Glutamatergic neuron (in vitro differentiated cells): ENCODE measurements at regions not wholly inside any gene's neighbourhood (a gene's known extent, or its start where the extent isn't known, plus 50 kb on each side); places are given as distances from the start of the nearest gene placed in this dataset.
"Not testable (repeated sequence)": the region's sequence is repeated elsewhere in the genome, so short reads cannot be mapped to it uniquely, and the experiment has no call there.

ENCODE experiments used
- DNase-seq: peaks from one replicate; pipeline ENCODE4 v3.0.0; 2022
- H3K27ac Mint-ChIP-seq: one replicate; pipeline ENCODE4 v1.8.0; 2020; ENCODE audit warnings: mild to moderate bottlenecking, mixed read lengths, inconsistent platforms; ENCODE audit not compliant: unreplicated experiment
- H3K27me3 Mint-ChIP-seq: one replicate; pipeline ENCODE4 v1.8.0; 2020; ENCODE audit warnings: mild to moderate bottlenecking, moderate library complexity, mixed read lengths, inconsistent platforms; ENCODE audit not compliant: unreplicated experiment
- H3K36me3 Mint-ChIP-seq: one replicate; pipeline ENCODE4 v1.8.0; 2020; ENCODE audit warnings: mild to moderate bottlenecking, mixed read lengths, inconsistent platforms; ENCODE audit not compliant: unreplicated experiment
- H3K4me1 Mint-ChIP-seq: one replicate; pipeline ENCODE4 v1.8.0; 2020; ENCODE audit warnings: mild to moderate bottlenecking, low read depth, mixed read lengths, inconsistent platforms; ENCODE audit not compliant: unreplicated experiment
- H3K4me3 Mint-ChIP-seq: one replicate; pipeline ENCODE4 v1.8.0; 2020; ENCODE audit warnings: mild to moderate bottlenecking, mixed read lengths, inconsistent platforms; ENCODE audit not compliant: unreplicated experiment
- H3K9me3 Mint-ChIP-seq: one replicate; pipeline ENCODE4 v1.8.0; 2020; ENCODE audit warnings: mild to moderate bottlenecking, moderate library complexity, mixed read lengths, inconsistent platforms; ENCODE audit not compliant: unreplicated experiment
- CTCF ChIP-seq: fragments of 200-600 bp; sonication (generic); IDR thresholded peaks from one replicate; pipeline ENCODE4 v1.5.0; 2021; ENCODE audit not compliant: partially characterized antibody, unreplicated experiment

GRCh38 chr11:103807806-103808205 lies 228.6 kb upstream of the DDI1 start:
- Mint-ChIP-seq H3K36me3 (no peaks in the 10 kb centered on the region), H3K4me3 (no peak overlapping the region), H3K9me3 (peaks cover 3% of the 10 kb centered on the region), H3K27me3 (peaks cover 7% of the 10 kb centered on the region), H3K4me1 (peaks cover 20% of the 10 kb centered on the region), H3K27ac (no peak overlapping the region)
- TF ChIP-seq CTCF, result no peak
- no peak for DNase-seq

- no peak overlapping the region for H3K27ac Mint-ChIP-seq
- TF ChIP-seq CTCF, result no peak
- DNase-seq, result no peak
Measured at GRCh38 chr11:103808252-103808651, 228.2 kb upstream of the DDI1 start.

GRCh38 chr11:103811870-103812455 lies 224.5 kb upstream of the DDI1 start:
- H3K27me3 Mint-ChIP-seq, result peaks cover 5% of the 10 kb centered on the region
- TF ChIP-seq CTCF, result no peak
- no peaks in the 10 kb centered on the region for H3K36me3 Mint-ChIP-seq
- H3K4me3 Mint-ChIP-seq, result no peak overlapping the region
- peaks cover 20% of the 10 kb centered on the region for H3K4me1 Mint-ChIP-seq
- peaks cover 5% of the 10 kb centered on the region for H3K9me3 Mint-ChIP-seq
- H3K27ac Mint-ChIP-seq, result peak overlapping the region; percentile 84
- no peak for DNase-seq

More at GRCh38 chr11:103808252-103808651, 228.2 kb upstream of the DDI1 start:
- peaks cover 7% of the 10 kb centered on the region for H3K27me3 Mint-ChIP-seq
- H3K9me3 Mint-ChIP-seq, result peaks cover 3% of the 10 kb centered on the region
- no peak overlapping the region for H3K4me3 Mint-ChIP-seq
- no peaks in the 10 kb centered on the region for H3K36me3 Mint-ChIP-seq
- H3K4me1 Mint-ChIP-seq, result peaks cover 20% of the 10 kb centered on the region

- H3K36me3 Mint-ChIP-seq, result no peaks in the 10 kb centered on the region
- DNase-seq, result no peak
- H3K4me1 Mint-ChIP-seq, result peaks cover 20% of the 10 kb centered on the region
- peaks cover 5% of the 10 kb centered on the region for H3K9me3 Mint-ChIP-seq
- peaks cover 5% of the 10 kb centered on the region for H3K27me3 Mint-ChIP-seq
- H3K4me3 Mint-ChIP-seq, result no peak overlapping the region
- peak overlapping the region; percentile 65 for H3K27ac Mint-ChIP-seq
- TF ChIP-seq CTCF, result no peak
Measured at GRCh38 chr11:103812680-103813079, 223.8 kb upstream of the DDI1 start.

GRCh38 chr11:103820345-103820744 lies 216.1 kb upstream of the DDI1 start:
- not testable (repeated sequence) for H3K36me3 Mint-ChIP-seq, H3K4me1 Mint-ChIP-seq, H3K9me3 Mint-ChIP-seq, DNase-seq, H3K4me3 Mint-ChIP-seq, H3K27me3 Mint-ChIP-seq, H3K27ac Mint-ChIP-seq
